GM23338 (cell line): ENCODE measurements at regions not wholly inside any gene's neighbourhood (a gene's known extent, or its start where the extent isn't known, plus 50 kb on each side); places are given as distances from the start of the nearest gene placed in this dataset.

Experiments
- CREB1 ChIP-seq: fragments of 250-450 bp; sonication (Bioruptor Pico); IDR thresholded peaks from 2 replicates; pipeline ENCODE4 v1.5.0; 2020; ENCODE audit warnings: low read depth, mild to moderate bottlenecking, moderate library complexity
- CTCF ChIP-seq, 2 experiments: fragments of 200-600 bp in 1 of 2; sonication (generic) in 1 of 2; conservative IDR thresholded peaks; 2 replicates each; pipeline versions ENCODE4 v1.5.1 to v1.6.1; 2016 to 2017; ENCODE audit warnings: antibody characterized with exemption in 2 of 2, low read depth in 2 of 2, mild to moderate bottlenecking in 2 of 2, moderate library complexity in 1 of 2
- ETS1 ChIP-seq: IDR thresholded peaks from 2 replicates; pipeline ENCODE4 v1.6.1; 2016; ENCODE audit warnings: antibody characterized with exemption
- EZH2 ChIP-seq: fragments of 200-600 bp; sonication (generic); IDR thresholded peaks from one replicate; pipeline ENCODE4 v1.8.0; 2017; ENCODE audit warnings: antibody characterized with exemption, mild to moderate bottlenecking, low read depth; ENCODE audit not compliant: unreplicated experiment
- EZH2phosphoT487 ChIP-seq: fragments of 200-600 bp; sonication (generic); IDR thresholded peaks from one replicate; pipeline ENCODE4 v1.8.1; 2018; ENCODE audit warnings: antibody characterized with exemption; ENCODE audit not compliant: unreplicated experiment
- JUNB ChIP-seq: IDR thresholded peaks from one replicate; pipeline ENCODE4 v1.6.1; 2016; ENCODE audit warnings: antibody characterized with exemption; ENCODE audit not compliant: unreplicated experiment
- NANOG ChIP-seq: IDR thresholded peaks from 2 replicates; pipeline ENCODE4 v1.6.1; 2016; ENCODE audit warnings: antibody characterized with exemption, borderline replicate concordance
- POLR2AphosphoS5 ChIP-seq: IDR thresholded peaks from 2 replicates; pipeline ENCODE4 v1.6.1; 2016; ENCODE audit warnings: antibody characterized with exemption, low read depth
- REST ChIP-seq: IDR thresholded peaks from one replicate; pipeline ENCODE4 v1.6.1; 2018; ENCODE audit warnings: antibody characterized with exemption; ENCODE audit not compliant: unreplicated experiment
- STAT1 ChIP-seq: IDR thresholded peaks from one replicate; pipeline ENCODE4 v1.6.1; 2016; ENCODE audit warnings: antibody characterized with exemption; ENCODE audit not compliant: unreplicated experiment
- ZNF114 ChIP-seq: fragments of 250-450 bp; sonication (Bioruptor Pico); IDR thresholded peaks from 2 replicates; pipeline ENCODE4 v1.5.0; 2020; ENCODE audit warnings: mild to moderate bottlenecking, moderate library complexity
- ZNF331 ChIP-seq: fragments of 250-450 bp; sonication (Bioruptor Pico); IDR thresholded peaks from 2 replicates; pipeline ENCODE4 v1.5.0; 2020; ENCODE audit warnings: low read depth, mild to moderate bottlenecking, moderate library complexity
- ZNF462 ChIP-seq: fragments of 250-450 bp; sonication (Bioruptor Pico); IDR thresholded peaks from 2 replicates; pipeline ENCODE4 v1.5.0; 2020; ENCODE audit warnings: mild to moderate bottlenecking, moderate library complexity

- TF ChIP-seq CTCF (conservative IDR thresholded peaks at IDR 0.05; ENCODE audit: low read depth in 2 of 2) (no peak), ETS1 (no peak), POLR2AphosphoS5 (no peak), EZH2 (no peak), REST (no peak), EZH2phosphoT487 (no peak), JUNB (no peak), ZNF114 (CRISPR knock-in tag) (no peak), ZNF462 (CRISPR knock-in tag) (no peak), ZNF331 (CRISPR knock-in tag) (no peak), CREB1 (CRISPR knock-in tag) (no peak), NANOG (no peak), STAT1 (no peak)
Observed at GRCh38 chr12:74791365-74791764, 253.7 kb downstream of the ATXN7L3B start.
